ENCODE measurements at regions not wholly inside any gene's neighbourhood (a gene's known extent, or its start where the extent isn't known, plus 50 kb on each side); places are given as distances from the start of the nearest gene placed in this dataset.

DNA sequence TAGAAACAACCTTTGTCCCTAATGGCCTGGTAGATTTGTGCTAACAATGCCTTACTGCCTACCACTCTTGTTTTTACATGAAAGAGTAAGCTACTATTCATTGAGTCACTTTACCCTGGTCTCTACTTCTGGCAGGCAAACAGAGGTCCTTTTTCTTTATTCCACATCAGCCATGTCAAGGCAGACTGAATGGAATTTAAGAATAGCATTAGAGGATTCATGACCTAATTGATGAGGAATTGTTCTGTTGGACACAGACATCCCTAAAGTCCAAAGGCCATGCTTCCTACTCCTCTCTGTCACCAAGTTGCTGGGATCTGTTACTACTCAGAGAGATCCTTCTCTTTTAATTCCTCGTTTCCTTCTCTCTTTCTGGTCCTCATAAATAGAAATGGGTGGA lies 229.1 kb upstream of the ZP4 start:
- DNase-seq (ENCODE audit: low read depth) (no peak), FAIRE-seq (no peak)
- TF ChIP-seq CTCF (IDR thresholded peaks at IDR 0.05; ENCODE audit: insufficient read depth, low read length, severe bottlenecking) = no peak
- H3K4me3 ChIP-seq (ENCODE audit: low read depth, low read length) = no peak overlapping the region
- no peaks in the 10 kb centered on the region for H3K36me3 ChIP-seq (ENCODE audit: control insufficient read depth, insufficient read depth, low read length)
- H3K27me3 ChIP-seq (ENCODE audit: control insufficient read depth, insufficient read depth, low read length) = no peaks in the 10 kb centered on the region

DNA sequence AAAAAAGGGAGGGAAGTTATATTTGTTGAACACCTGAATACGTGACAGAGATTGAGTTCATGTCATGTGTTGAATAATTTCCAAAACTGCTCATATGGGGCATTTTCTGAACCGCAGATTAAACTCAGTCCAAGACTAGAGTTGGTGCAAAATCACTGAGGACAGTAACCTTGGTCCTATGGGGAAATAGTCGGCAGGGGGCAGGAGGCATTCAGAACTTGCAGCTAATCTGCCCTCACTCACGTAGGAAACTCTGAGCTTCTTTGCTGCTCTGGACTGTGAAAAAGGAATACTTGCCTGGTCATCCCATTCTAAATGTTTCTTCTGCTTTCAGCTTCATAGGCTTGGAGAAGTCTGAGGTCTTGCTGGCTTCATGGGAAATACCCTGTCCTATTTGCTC lies 228.3 kb upstream of the ZP4 start:
- Histone ChIP-seq H3K36me3 (ENCODE audit: control insufficient read depth, insufficient read depth, low read length) (no peaks in the 10 kb centered on the region), H3K4me3 (ENCODE audit: low read depth, low read length) (no peak overlapping the region), H3K27me3 (ENCODE audit: control insufficient read depth, insufficient read depth, low read length) (no peaks in the 10 kb centered on the region)
- DNase-seq (ENCODE audit: low read depth) (no peak), FAIRE-seq (no peak)
- TF ChIP-seq CTCF (IDR thresholded peaks at IDR 0.05; ENCODE audit: insufficient read depth, low read length, severe bottlenecking) = no peak

- FAIRE-seq = no peak
- no peak for TF ChIP-seq CTCF (IDR thresholded peaks at IDR 0.05; ENCODE audit: insufficient read depth, low read length, severe bottlenecking)
- DNase-seq (ENCODE audit: low read depth) = no peak
- Histone ChIP-seq H3K4me3 (ENCODE audit: low read depth, low read length) (no peak overlapping the region), H3K36me3 (ENCODE audit: control insufficient read depth, insufficient read depth, low read length) (no peaks in the 10 kb centered on the region), H3K27me3 (ENCODE audit: control insufficient read depth, insufficient read depth, low read length) (no peaks in the 10 kb centered on the region)
Observed at GRCh38 chr1:238115852-238116251, 225.1 kb upstream of the ZP4 start.

- FAIRE-seq (no peak), DNase-seq (ENCODE audit: low read depth) (no peak)
- Histone ChIP-seq H3K4me3 (ENCODE audit: low read depth, low read length) (no peak overlapping the region), H3K27me3 (ENCODE audit: control insufficient read depth, insufficient read depth, low read length) (no peaks in the 10 kb centered on the region), H3K36me3 (ENCODE audit: control insufficient read depth, insufficient read depth, low read length) (no peaks in the 10 kb centered on the region)
- TF ChIP-seq CTCF (IDR thresholded peaks at IDR 0.05; ENCODE audit: insufficient read depth, low read length, severe bottlenecking) = no peak
Observed at GRCh38 chr1:238112952-238113621, 222.4 kb upstream of the ZP4 start.

- DNase-seq (ENCODE audit: low read depth) = no peak
- TF ChIP-seq CTCF (IDR thresholded peaks at IDR 0.05; ENCODE audit: insufficient read depth, low read length, severe bottlenecking) = no peak
- no peaks in the 10 kb centered on the region for H3K36me3 ChIP-seq (ENCODE audit: control insufficient read depth, insufficient read depth, low read length)
- no peaks in the 10 kb centered on the region for H3K27me3 ChIP-seq (ENCODE audit: control insufficient read depth, insufficient read depth, low read length)
- H3K4me3 ChIP-seq (ENCODE audit: low read depth, low read length) = no peak overlapping the region
- FAIRE-seq = no peak
Observed at GRCh38 chr1:238111516-238111915, 220.8 kb upstream of the ZP4 start.

DNA sequence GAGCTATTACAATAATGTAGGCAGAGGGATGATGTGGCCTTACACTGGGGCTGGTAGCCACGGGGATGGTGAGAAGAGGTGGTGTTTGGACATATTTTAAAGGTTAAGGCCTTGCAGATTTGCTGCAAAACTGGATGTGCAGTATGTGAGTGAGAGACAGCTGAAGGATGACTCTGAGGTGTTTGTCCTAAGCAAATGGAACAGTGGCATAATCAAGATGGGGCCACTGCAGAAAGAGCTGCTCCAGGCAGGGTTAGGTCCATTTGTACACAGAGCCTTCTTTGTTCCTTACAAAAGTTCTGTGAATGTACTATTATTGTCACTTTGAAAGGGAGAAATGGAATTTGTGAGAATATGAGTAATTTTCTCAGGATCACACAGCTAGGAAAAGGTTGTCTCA lies 220.4 kb upstream of the ZP4 start:
- no peak for TF ChIP-seq CTCF (IDR thresholded peaks at IDR 0.05; ENCODE audit: insufficient read depth, low read length, severe bottlenecking)
- Histone ChIP-seq H3K4me3 (ENCODE audit: low read depth, low read length) (no peak overlapping the region), H3K27me3 (ENCODE audit: control insufficient read depth, insufficient read depth, low read length) (no peaks in the 10 kb centered on the region), H3K36me3 (ENCODE audit: control insufficient read depth, insufficient read depth, low read length) (no peaks in the 10 kb centered on the region)
- DNase-seq (ENCODE audit: low read depth) (no peak), FAIRE-seq (no peak)
